Ureter (tissue), 1 donor: ENCODE measurements at regions not wholly inside any gene's neighbourhood (a gene's known extent, or its start where the extent isn't known, plus 50 kb on each side); places are given as distances from the start of the nearest gene placed in this dataset.
"Not testable (repeated sequence)": the region's sequence is repeated elsewhere in the genome, so short reads cannot be mapped to it uniquely, and the experiment has no call there.

Source experiments
- DNase-seq: peaks from one replicate; pipeline ENCODE4 v3.0.0-alpha.2; 2020; ENCODE audit warnings: low spot score
- donor health status: DM: yes; HTN: yes; CAD: no.

DNA sequence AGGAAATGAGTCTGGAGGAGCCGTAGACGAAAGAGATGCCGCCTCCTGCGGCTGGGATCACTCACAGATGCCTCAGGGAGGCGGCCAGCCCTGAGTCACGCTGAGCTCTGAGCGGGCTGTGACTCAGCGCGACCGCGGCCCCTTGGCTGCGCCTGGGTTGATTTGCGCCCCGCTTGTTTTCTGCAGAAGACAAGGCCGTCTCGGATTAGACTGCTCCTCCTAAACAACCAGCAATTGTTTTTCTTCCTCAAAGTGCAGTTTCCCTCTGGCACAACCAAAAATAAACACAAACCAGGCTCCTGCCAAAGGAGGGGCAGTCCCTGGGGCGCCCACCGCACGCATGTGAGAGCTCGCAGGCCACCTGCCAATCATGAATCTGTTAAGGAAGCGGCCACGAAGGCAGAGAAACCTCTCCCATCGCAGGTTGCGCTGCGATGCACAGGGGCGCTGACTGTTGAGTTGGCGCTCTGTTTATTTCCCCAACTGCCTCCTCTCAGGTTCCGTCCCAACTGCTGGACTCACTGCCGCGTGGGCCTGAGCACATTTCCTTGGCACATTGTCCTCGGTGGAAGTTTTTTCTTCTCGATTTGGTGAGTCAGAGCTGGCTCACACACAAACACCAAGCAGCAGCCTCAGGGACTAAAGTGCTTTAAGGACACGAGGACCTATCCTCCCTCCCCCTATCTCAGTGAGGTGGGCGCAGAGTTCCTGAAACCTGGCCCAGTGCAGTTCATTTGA, 85.2 kb upstream of the NDUFV2 start:
- DNase-seq: peak; percentile 68

DNA sequence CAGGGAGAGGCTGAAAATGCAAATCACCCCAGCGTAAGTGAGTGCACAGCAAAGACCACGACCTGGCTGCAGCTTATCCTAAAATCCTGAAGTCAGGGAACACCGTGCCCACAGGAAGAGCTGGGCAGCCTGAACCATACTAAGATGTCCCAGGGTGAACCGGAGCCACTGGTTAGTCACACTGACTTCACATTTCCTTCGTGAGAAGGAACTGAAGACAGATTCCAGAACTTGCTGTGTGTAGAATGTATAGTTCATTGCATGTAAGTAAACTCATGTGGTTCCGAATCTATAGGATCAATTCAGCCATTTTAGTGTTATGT, 84.6 kb upstream of the NDUFV2 start:
- DNase-seq: no peak

DNA sequence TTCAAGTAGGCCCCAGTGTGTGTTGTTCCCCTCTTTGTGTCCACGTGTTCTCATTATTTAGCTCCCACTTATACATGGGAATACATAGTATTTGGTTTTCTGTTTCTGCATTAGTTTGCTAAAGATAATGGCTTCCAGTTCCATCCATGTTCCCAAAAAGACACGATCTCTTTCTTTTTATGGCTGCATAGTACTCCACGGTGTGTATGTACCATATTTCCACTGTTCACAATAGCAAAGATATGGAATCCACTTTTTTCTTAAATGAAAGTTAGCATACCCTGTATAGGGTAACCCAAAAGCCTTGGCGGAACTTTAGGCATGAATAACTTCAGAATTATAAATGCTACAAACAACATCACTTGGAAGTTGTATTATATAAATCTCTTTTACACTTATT, 83.4 kb upstream of the NDUFV2 start:
- no peak for DNase-seq

GRCh38 chr18:9020221-9020620, 82.3 kb upstream of the NDUFV2 start:
- DNase-seq: no peak

- no peak for DNase-seq
Measured at GRCh38 chr18:9021458-9021857, 81.0 kb upstream of the NDUFV2 start.

DNA sequence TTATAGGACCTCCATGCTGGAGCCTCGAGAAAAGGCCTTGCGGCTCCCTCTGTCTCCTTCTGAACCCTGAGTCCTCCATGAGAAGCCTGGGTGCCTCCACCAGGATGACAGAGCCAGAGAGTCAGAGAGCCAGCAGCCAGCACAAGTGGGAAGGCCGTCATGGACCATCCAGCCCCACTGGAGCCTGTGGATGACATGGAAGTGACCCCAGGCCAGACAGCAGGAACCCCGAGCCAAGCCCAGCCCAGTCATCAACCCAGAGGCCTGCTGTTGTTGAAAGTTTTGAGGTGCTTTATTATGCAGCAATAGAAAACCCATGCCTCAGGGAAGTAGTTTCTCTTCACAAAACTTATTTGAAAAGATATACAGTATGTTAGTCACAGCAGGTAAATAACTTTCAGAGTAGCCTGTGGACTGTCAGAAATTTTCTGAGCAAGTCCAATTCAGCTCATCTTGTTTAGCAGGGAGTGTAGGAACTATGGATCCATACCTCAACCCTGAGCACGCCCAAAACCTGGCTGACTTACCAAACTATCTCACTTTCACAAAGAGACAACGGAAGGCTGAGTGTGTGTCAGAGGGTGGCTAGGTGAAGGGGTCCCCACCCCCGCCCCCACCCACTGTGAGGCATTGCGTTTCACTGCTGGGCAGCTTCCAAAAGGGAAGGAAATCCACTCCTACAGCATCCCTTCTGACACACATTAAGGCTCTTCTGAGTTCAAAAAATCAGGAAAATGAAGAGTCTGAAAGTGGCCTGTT, 79.9 kb upstream of the NDUFV2 start:
- DNase-seq: no peak

DNA sequence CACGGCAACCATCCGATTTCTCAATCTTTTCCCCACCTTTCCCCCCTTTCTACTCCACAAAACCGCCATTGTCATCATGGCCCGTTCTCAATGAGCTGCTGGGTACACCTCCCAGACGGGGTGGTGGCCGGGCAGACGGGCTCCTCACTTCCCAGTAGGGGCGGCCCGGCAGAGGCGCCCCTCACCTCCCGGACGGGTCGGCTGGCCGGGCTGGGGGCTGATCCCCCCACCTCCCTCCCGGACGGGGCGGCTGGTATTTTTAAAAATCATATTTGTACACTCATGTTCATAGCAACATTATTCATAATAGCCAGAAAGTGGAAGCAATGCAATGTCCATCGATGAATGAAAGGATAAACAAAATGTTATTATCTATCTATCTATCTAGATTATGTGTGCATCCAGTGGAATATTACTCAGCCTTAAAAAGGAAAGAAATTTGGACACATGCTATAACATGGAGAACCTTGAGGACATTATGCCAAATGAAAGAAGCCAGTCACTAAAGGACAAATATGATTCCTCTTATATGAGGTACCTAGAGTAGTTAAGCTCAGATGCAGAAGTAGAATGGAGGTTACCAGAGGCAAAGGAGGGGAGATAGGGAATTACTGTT, 78.4 kb upstream of the NDUFV2 start:
- not testable (repeated sequence) for DNase-seq

DNA sequence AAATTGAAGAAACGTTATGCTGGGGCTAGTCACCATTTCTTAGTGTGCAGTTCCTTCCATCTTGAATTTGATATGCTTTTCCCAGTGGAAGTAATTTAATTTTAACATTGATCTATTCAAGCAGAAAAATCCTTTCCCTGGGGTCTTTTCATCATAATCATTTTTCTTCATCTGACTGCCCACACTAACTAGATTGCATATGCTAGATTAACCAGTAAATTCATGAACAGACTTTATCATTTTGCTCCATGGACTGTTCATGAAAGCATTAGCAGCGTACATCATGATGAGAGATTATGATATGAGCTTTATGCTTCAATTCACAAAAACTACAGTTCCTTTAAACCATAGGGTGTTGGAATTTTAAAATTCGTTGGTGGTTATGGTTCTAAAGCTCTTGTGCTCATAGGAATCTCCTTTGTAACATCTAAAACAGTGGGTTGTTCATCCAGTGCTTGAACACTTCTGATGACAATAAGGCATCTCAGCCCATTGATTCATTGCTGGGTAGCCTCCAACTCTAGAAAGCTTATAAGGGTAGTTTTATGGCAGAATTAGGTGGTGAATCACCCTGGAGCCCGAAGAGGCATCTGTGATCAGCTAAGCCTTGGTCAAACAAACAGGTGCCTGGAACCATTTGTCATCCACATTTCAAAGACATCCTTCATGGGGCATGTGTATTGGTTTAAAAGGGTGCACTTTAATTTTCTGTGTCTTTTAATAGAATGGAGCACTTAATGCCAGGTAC, 77.2 kb upstream of the NDUFV2 start:
- no peak for DNase-seq

GRCh38 chr18:9029131-9029530, 73.4 kb upstream of the NDUFV2 start:
- DNase-seq: no peak

DNA sequence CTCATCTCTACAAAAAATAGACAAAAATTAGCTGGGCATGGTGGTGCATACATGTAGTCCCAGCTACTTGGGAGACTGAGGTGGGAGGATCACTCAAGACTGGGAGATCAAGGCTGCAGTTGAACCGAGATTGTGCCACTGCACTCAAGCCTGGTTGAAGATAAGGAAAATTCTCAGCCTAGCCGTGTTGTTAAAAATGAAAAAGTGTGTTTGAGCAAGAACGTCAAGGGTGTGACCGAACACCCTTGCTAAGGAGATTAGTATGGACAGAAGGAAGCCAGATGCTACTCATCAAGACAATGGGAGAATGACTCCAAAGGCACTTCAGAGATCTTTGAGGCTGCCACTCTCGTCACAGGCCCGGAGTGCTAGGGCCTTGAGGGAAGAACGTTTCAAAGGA, 70.0 kb upstream of the NDUFV2 start:
- no peak for DNase-seq

DNA sequence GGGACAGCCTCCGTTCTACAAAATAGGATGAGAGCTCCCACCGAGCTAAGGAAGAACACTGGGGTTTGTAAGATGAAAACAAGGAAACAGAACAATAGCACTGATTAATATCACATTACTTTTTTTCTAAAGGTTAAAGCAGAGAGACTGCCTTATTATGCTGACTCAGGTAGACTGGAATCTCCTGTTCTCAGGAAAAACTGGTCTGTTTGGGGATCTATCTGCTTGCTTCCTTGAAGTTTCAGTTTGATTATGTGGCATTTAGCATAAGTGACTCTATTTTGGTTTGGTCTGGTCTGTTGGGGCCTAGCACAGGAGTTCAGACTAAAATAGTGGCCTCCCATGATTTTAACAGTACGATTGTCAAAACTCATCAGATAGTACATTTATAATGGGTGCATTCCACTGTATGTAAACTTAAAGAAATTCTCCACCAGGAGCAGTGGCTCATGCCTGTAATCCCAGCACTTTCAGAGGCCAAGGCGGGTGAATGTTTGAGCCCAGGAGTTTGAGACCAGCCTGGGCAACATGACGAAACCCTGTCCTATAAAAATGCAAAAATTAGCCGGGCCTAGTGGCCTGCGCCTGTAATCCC, 64.1 kb upstream of the NDUFV2 start:
- no peak for DNase-seq

DNA sequence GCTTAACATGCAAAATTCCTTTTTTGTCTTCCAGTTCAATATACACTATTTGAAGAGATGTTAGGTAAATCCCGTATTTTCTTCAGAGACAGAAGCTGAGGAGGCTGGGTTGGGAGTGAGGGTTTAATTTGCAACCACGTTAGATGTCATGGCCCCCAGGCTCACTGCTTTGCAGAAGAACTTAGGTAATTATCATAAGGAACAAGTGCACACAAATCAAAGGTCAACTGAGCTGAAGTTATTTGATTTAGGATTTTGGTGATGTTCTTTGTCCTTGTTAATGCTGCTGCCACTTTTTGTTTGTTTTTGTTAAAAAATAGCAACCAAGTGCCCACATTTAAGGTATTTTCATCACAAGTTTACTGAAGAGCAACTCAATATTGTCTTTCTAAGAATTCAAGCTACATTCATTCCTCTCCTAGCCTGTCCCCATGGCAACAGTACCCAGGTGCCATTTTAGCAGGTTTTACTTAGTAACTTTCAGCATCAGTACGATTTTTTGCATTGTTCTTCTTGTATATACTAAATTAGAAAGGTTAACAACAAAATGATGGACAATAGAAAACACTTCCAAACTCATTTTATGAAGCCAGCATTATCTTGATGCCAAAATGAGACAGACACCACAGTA, 62.9 kb upstream of the NDUFV2 start:
- no peak for DNase-seq

GRCh38 chr18:9042766-9043481, 59.6 kb upstream of the NDUFV2 start:
- DNase-seq: no peak

DNA sequence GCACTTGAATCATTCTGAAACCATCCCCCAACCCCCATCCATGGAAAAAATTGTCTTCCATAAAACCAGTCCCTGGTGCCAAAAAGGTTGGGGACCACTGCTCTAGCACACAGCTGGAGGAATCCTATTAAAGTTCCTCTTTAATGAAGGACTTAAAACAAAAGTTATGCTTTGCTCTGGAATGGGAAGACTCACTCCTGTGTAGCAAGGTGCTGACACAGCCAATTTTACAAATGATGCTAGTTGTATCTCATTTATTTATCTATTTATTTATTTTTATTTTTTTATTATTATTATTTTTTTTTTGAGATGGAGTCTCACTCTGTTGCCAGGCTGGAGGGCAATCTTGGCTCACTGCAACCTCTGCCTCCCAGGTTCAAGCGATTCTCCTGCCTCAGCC, 58.9 kb upstream of the NDUFV2 start:
- DNase-seq: no peak

DNA sequence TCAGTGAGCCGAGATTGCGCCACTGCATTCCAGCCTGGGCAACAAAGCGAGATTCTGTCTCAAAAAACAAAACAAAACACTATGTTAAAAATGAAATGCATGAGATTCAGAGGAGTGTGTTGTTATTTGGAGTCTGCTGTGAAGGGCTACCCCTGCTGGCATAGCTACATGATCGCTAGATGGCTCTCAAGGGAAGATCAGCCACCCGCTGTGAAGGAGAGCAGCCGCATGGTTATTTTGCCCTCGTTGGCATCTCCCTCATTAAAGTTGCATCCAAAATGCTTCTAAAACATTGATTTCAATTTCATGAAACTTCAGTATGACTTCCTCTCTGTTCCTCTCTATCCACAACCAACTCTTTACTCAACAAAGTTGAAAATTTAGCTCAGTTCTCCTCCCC, 54.8 kb upstream of the NDUFV2 start:
- DNase-seq: no peak

- no peak for DNase-seq
Measured at GRCh38 chr18:9048236-9048635, 54.3 kb upstream of the NDUFV2 start.

DNA sequence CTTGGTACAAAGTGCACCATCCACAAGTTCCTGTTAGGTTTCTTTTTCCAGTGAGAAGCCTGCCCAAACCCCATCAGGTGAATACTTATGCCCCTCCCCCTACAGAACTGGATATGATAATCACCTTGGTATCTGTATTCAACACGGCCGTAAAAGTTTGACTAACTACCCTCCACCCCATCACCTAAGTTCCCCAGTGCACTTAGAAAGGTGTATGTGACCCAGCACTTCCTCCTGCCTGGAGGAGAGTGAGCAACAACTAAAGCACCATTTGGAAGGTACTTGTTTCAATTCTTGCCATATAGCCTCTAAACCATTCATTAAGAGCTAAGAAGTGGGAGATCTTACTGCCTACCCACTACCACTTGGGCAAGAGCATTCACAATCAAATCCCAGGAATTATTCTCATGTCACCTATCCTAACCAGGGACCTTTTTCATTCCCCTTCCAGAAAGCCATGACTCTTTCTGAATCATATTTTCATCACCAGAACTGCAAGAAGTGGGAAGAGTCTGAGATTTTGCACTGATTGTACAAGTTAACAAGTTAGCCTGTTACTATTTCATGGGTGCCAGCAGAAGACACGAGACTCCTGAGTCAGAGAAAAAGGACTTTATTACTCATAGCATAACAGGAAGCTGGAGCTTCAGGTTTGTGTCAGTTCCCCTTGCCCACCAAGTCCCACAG, 53.5 kb upstream of the NDUFV2 start:
- no peak for DNase-seq

GRCh38 chr18:9049495-9049809, 53.0 kb upstream of the NDUFV2 start:
- DNase-seq: no peak

DNA sequence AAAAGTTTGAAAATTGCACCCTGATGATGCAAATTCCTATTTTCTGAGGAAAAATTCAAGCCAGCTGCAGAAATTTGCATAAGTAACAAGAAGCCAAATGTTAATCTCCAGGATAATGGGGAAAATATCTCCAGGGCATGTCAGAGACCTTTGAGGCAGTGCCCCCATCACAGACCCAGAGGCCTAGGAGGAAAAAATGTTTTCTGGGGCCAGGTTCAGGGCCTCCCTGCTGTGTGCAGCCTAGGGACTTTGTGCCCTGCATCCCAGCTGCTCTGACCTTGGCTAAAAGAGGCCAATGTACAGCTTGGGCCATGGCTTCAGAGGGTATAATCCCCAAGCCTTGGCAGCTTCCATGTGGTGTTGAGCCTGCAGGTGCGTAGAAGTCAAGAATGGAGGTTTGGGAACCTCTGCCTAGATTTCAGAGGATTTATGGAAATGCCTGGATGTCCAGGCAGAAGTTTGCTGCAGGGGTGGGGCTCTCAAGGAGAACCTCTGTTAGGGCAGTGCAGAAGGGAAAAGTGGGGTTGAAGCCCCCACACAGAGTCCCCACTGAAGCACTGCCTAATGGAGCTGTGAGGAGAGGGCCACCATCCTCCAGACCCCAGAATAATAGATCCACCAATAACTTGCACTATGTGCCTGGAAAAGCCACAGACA, 51.7 kb upstream of the NDUFV2 start:
- not testable (repeated sequence) for DNase-seq
